GM23338 (cell line): ENCODE measurements at regions not wholly inside any gene's neighbourhood (a gene's known extent, or its start where the extent isn't known, plus 50 kb on each side); places are given as distances from the start of the nearest gene placed in this dataset.

Experiments used
- ATAC-seq: fragments of 200-7000 bp; cut with Tn5 transposase; 3 replicates; pipeline ENCODE4 v1.9.1; 2020
- DNase-seq: peaks from one replicate; pipeline ENCODE4 v3.0.0-alpha.2; 2015; ENCODE audit warnings: low spot score
- H2AFZ ChIP-seq: fragments of 200-600 bp; sonication (generic); 2 replicates; pipeline ENCODE4 v1.8.0; 2016; ENCODE audit warnings: antibody characterized with exemption, mild to moderate bottlenecking, moderate library complexity
- H3F3A ChIP-seq: fragments of 200-600 bp; sonication (generic); replicated peaks from 2 replicates; pipeline ENCODE4 v1.8.0; 2017; ENCODE audit warnings: antibody characterized with exemption, mixed run types, low read depth
- H3K27ac ChIP-seq: fragments of 200-600 bp; sonication (generic); 2 replicates; pipeline ENCODE4 v1.6.1; 2016; ENCODE audit warnings: low read depth
- H3K27me3 ChIP-seq: fragments of 200-600 bp; sonication (generic); 2 replicates; pipeline ENCODE4 v1.8.0; 2016; ENCODE audit warnings: mild to moderate bottlenecking, mixed run types, moderate library complexity; ENCODE audit not compliant: insufficient read depth
- H3K36me3 ChIP-seq: fragments of 200-600 bp; sonication (generic); 2 replicates; pipeline ENCODE4 v1.8.0; 2016; ENCODE audit warnings: mild to moderate bottlenecking; ENCODE audit not compliant: insufficient read depth
- H3K4me1 ChIP-seq: fragments of 200-600 bp; sonication (generic); 2 replicates; pipeline ENCODE4 v1.8.0; 2016; ENCODE audit warnings: mild to moderate bottlenecking, moderate library complexity; ENCODE audit not compliant: insufficient read depth
- H3K4me2 ChIP-seq: fragments of 200-600 bp; sonication (generic); 2 replicates; pipeline ENCODE4 v1.7.1; 2017; ENCODE audit warnings: mixed run types
- H3K4me3 ChIP-seq: fragments of 200-600 bp; sonication (generic); 2 replicates; pipeline ENCODE4 v1.6.1; 2016; ENCODE audit warnings: mixed run types
- H3K79me2 ChIP-seq: fragments of 200-600 bp; sonication (generic); replicated peaks from 2 replicates; pipeline ENCODE4 v1.8.0; 2017; ENCODE audit warnings: mild to moderate bottlenecking; ENCODE audit not compliant: insufficient read depth
- H3K9me2 ChIP-seq: fragments of 200-600 bp; sonication (generic); 2 replicates; pipeline ENCODE4 v1.8.0; 2017; ENCODE audit not compliant: insufficient read depth
- H4K20me1 ChIP-seq: fragments of 200-600 bp; sonication (generic); replicated peaks from 2 replicates; pipeline ENCODE4 v1.8.0; 2017; ENCODE audit warnings: mild to moderate bottlenecking; ENCODE audit not compliant: insufficient read depth
- H3K27ac Mint-ChIP-seq: 2 replicates; pipeline ENCODE4 v1.8.0; 2020; ENCODE audit warnings: inconsistent platforms, mild to moderate bottlenecking, moderate library complexity, mixed read lengths
- H3K27me3 Mint-ChIP-seq: 3 replicates; pipeline ENCODE4 v1.8.0; 2022; ENCODE audit warnings: low read depth, mild to moderate bottlenecking, moderate library complexity, mixed read lengths, inconsistent platforms; ENCODE audit not compliant: insufficient read depth, poor library complexity
- H3K36me3 Mint-ChIP-seq: 3 replicates; pipeline ENCODE4 v1.8.0; 2021; ENCODE audit warnings: low read depth, mild to moderate bottlenecking, inconsistent platforms, moderate library complexity, mixed read lengths
- H3K4me1 Mint-ChIP-seq: 3 replicates; pipeline ENCODE4 v1.8.0; 2020; ENCODE audit warnings: mild to moderate bottlenecking, inconsistent platforms, mixed read lengths
- H3K4me3 Mint-ChIP-seq: 3 replicates; pipeline ENCODE4 v1.8.0; 2021; ENCODE audit warnings: moderate library complexity, mild to moderate bottlenecking, inconsistent platforms, mixed read lengths
- H3K9me3 Mint-ChIP-seq: 3 replicates; pipeline ENCODE4 v1.8.0; 2020; ENCODE audit warnings: moderate library complexity, mild to moderate bottlenecking, inconsistent platforms, mixed read lengths
- CREB1 ChIP-seq: fragments of 250-450 bp; sonication (Bioruptor Pico); IDR thresholded peaks from 2 replicates; pipeline ENCODE4 v1.5.0; 2020; ENCODE audit warnings: low read depth, mild to moderate bottlenecking, moderate library complexity
- ETS1 ChIP-seq: IDR thresholded peaks from 2 replicates; pipeline ENCODE4 v1.6.1; 2016; ENCODE audit warnings: antibody characterized with exemption
- EZH2 ChIP-seq: fragments of 200-600 bp; sonication (generic); IDR thresholded peaks from one replicate; pipeline ENCODE4 v1.8.0; 2017; ENCODE audit warnings: antibody characterized with exemption, mild to moderate bottlenecking, low read depth; ENCODE audit not compliant: unreplicated experiment
- EZH2phosphoT487 ChIP-seq: fragments of 200-600 bp; sonication (generic); IDR thresholded peaks from one replicate; pipeline ENCODE4 v1.8.1; 2018; ENCODE audit warnings: antibody characterized with exemption; ENCODE audit not compliant: unreplicated experiment
- JUNB ChIP-seq: IDR thresholded peaks from one replicate; pipeline ENCODE4 v1.6.1; 2016; ENCODE audit warnings: antibody characterized with exemption; ENCODE audit not compliant: unreplicated experiment
- NANOG ChIP-seq: IDR thresholded peaks from 2 replicates; pipeline ENCODE4 v1.6.1; 2016; ENCODE audit warnings: antibody characterized with exemption, borderline replicate concordance
- POLR2AphosphoS5 ChIP-seq: IDR thresholded peaks from 2 replicates; pipeline ENCODE4 v1.6.1; 2016; ENCODE audit warnings: antibody characterized with exemption, low read depth
- STAT1 ChIP-seq: IDR thresholded peaks from one replicate; pipeline ENCODE4 v1.6.1; 2016; ENCODE audit warnings: antibody characterized with exemption; ENCODE audit not compliant: unreplicated experiment
- ZNF114 ChIP-seq: fragments of 250-450 bp; sonication (Bioruptor Pico); IDR thresholded peaks from 2 replicates; pipeline ENCODE4 v1.5.0; 2020; ENCODE audit warnings: mild to moderate bottlenecking, moderate library complexity
- ZNF331 ChIP-seq: fragments of 250-450 bp; sonication (Bioruptor Pico); IDR thresholded peaks from 2 replicates; pipeline ENCODE4 v1.5.0; 2020; ENCODE audit warnings: low read depth, mild to moderate bottlenecking, moderate library complexity
- ZNF462 ChIP-seq: fragments of 250-450 bp; sonication (Bioruptor Pico); IDR thresholded peaks from 2 replicates; pipeline ENCODE4 v1.5.0; 2020; ENCODE audit warnings: mild to moderate bottlenecking, moderate library complexity
- TF ChIP-seq, protein P1 (sequence below), 2 experiments: fragments of 200-600 bp in 1 of 2; sonication (generic) in 1 of 2; conservative IDR thresholded peaks; 2 replicates each; pipeline versions ENCODE4 v1.5.1 to v1.6.1; 2016 to 2017; ENCODE audit warnings: antibody characterized with exemption in 2 of 2, low read depth in 2 of 2, mild to moderate bottlenecking in 2 of 2, moderate library complexity in 1 of 2
- TF ChIP-seq, protein P2 (sequence below): IDR thresholded peaks from one replicate; pipeline ENCODE4 v1.6.1; 2018; ENCODE audit warnings: antibody characterized with exemption; ENCODE audit not compliant: unreplicated experiment

- no peak for TF ChIP-seq ETS1
- TF ChIP-seq POLR2AphosphoS5, result no peak
Observed at GRCh38 chr4:125827696-125828052, 512.9 kb downstream of the FAT4 start (continued).

DNA sequence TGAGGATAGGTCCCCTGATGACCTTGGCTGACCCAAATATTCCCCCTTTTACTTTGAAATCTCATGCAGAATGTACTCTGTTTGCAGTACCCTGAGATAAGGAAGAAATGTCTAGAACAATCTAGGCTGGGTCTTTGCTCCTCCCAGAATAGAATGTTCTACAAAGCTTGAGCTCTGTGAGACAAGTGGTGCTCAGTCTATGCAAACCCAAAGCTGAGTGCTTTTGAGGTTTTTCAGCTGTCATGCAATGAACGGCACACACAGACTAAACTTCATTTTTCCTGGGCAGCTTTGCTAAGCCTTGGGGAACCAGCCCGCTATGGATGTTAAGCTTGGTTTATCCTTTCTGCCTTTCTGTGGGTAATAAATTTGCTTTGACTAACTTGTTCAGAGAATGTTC is 513.6 kb downstream of the FAT4 start:
- no peaks in the 10 kb centered on the region for H3K9me2 ChIP-seq
- no peaks in the 10 kb centered on the region for H3F3A ChIP-seq
- no peaks in the 10 kb centered on the region for H3K36me3 ChIP-seq
- H3K4me3 ChIP-seq, result no peak overlapping the region
- DNase-seq (no peak), ATAC-seq (no peak)
- H4K20me1 ChIP-seq, result no peaks in the 10 kb centered on the region
- H3K27ac Mint-ChIP-seq, result no peak overlapping the region
- no peaks in the 10 kb centered on the region for H3K36me3 Mint-ChIP-seq
- no peak overlapping the region for H3K4me2 ChIP-seq
- H3K4me3 Mint-ChIP-seq, result no peak overlapping the region
- TF ChIP-seq POLR2AphosphoS5, result no peak
- no peak for TF ChIP-seq ZNF462 (CRISPR knock-in tag)
- no peak for TF ChIP-seq JUNB
- TF ChIP-seq NANOG, result no peak
- no peak for TF ChIP-seq CREB1 (CRISPR knock-in tag)
- TF ChIP-seq, protein P1, sequence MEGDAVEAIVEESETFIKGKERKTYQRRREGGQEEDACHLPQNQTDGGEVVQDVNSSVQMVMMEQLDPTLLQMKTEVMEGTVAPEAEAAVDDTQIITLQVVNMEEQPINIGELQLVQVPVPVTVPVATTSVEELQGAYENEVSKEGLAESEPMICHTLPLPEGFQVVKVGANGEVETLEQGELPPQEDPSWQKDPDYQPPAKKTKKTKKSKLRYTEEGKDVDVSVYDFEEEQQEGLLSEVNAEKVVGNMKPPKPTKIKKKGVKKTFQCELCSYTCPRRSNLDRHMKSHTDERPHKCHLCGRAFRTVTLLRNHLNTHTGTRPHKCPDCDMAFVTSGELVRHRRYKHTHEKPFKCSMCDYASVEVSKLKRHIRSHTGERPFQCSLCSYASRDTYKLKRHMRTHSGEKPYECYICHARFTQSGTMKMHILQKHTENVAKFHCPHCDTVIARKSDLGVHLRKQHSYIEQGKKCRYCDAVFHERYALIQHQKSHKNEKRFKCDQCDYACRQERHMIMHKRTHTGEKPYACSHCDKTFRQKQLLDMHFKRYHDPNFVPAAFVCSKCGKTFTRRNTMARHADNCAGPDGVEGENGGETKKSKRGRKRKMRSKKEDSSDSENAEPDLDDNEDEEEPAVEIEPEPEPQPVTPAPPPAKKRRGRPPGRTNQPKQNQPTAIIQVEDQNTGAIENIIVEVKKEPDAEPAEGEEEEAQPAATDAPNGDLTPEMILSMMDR (conservative IDR thresholded peaks at IDR 0.05; ENCODE audit: low read depth in 2 of 2), result no peak
- TF ChIP-seq ZNF114 (CRISPR knock-in tag), result no peak
- TF ChIP-seq EZH2, result no peak
- no peak for TF ChIP-seq STAT1
- TF ChIP-seq, protein P2, sequence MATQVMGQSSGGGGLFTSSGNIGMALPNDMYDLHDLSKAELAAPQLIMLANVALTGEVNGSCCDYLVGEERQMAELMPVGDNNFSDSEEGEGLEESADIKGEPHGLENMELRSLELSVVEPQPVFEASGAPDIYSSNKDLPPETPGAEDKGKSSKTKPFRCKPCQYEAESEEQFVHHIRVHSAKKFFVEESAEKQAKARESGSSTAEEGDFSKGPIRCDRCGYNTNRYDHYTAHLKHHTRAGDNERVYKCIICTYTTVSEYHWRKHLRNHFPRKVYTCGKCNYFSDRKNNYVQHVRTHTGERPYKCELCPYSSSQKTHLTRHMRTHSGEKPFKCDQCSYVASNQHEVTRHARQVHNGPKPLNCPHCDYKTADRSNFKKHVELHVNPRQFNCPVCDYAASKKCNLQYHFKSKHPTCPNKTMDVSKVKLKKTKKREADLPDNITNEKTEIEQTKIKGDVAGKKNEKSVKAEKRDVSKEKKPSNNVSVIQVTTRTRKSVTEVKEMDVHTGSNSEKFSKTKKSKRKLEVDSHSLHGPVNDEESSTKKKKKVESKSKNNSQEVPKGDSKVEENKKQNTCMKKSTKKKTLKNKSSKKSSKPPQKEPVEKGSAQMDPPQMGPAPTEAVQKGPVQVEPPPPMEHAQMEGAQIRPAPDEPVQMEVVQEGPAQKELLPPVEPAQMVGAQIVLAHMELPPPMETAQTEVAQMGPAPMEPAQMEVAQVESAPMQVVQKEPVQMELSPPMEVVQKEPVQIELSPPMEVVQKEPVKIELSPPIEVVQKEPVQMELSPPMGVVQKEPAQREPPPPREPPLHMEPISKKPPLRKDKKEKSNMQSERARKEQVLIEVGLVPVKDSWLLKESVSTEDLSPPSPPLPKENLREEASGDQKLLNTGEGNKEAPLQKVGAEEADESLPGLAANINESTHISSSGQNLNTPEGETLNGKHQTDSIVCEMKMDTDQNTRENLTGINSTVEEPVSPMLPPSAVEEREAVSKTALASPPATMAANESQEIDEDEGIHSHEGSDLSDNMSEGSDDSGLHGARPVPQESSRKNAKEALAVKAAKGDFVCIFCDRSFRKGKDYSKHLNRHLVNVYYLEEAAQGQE, result no peak
- TF ChIP-seq ZNF331 (CRISPR knock-in tag), result no peak
- TF ChIP-seq ETS1, result no peak
- TF ChIP-seq EZH2phosphoT487, result no peak
- H3K4me1 Mint-ChIP-seq, result no peaks in the 10 kb centered on the region
- H3K4me1 ChIP-seq, result no peaks in the 10 kb centered on the region
- no peaks in the 10 kb centered on the region for H3K79me2 ChIP-seq
- H3K27ac ChIP-seq, result no peak overlapping the region
- H3K27me3 ChIP-seq, result no peaks in the 10 kb centered on the region
- H2AFZ ChIP-seq, result no peak overlapping the region
- no peaks in the 10 kb centered on the region for H3K27me3 Mint-ChIP-seq
- no peaks in the 10 kb centered on the region for H3K9me3 Mint-ChIP-seq
